Ishikawa (cell line): ENCODE measurements at regions not wholly inside any gene's neighbourhood (a gene's known extent, or its start where the extent isn't known, plus 50 kb on each side); places are given as distances from the start of the nearest gene placed in this dataset.

Experiments used
- CEBPB ChIP-seq: IDR thresholded peaks from 2 replicates; pipeline ENCODE4 v1.6.1; 2012
- CREB1 ChIP-seq: IDR thresholded peaks from 2 replicates; pipeline ENCODE4 v1.6.1; 2012; ENCODE audit warnings: low read depth
- EGR1 ChIP-seq: IDR thresholded peaks from 2 replicates; pipeline ENCODE4 v1.6.1; 2012
- EP300 ChIP-seq: IDR thresholded peaks from 2 replicates; pipeline ENCODE4 v1.6.1; 2012; ENCODE audit warnings: borderline replicate concordance
- FOXM1 ChIP-seq: IDR thresholded peaks from 2 replicates; pipeline ENCODE4 v1.6.1; 2012; ENCODE audit warnings: low read depth, borderline replicate concordance
- NFIC ChIP-seq: IDR thresholded peaks from 2 replicates; pipeline ENCODE4 v1.6.1; 2012
- RAD21 ChIP-seq: IDR thresholded peaks from 2 replicates; pipeline ENCODE4 v1.6.1; 2012; ENCODE audit warnings: low read depth
- TAF1 ChIP-seq: IDR thresholded peaks from 2 replicates; pipeline ENCODE4 v1.6.1; 2012; ENCODE audit warnings: low read depth, mild to moderate bottlenecking
- TCF12 ChIP-seq: IDR thresholded peaks from 2 replicates; pipeline ENCODE4 v1.6.1; 2012; ENCODE audit warnings: low read depth
- TEAD4 ChIP-seq: IDR thresholded peaks from 2 replicates; pipeline ENCODE4 v1.6.1; 2012
- USF1 ChIP-seq: IDR thresholded peaks from 2 replicates; pipeline ENCODE4 v1.6.1; 2012
- YY1 ChIP-seq: IDR thresholded peaks from 2 replicates; pipeline ENCODE4 v1.6.1; 2012; ENCODE audit warnings: low read depth
- ZBTB7A ChIP-seq: IDR thresholded peaks from 2 replicates; pipeline ENCODE4 v1.6.1; 2012; ENCODE audit warnings: low read depth
- TF ChIP-seq, protein P1 (sequence below): IDR thresholded peaks from 2 replicates; pipeline ENCODE4 v1.6.1; 2012
- TF ChIP-seq, protein P2 (sequence below): IDR thresholded peaks from 2 replicates; pipeline ENCODE4 v1.6.1; 2012; ENCODE audit warnings: low read depth, mild to moderate bottlenecking

- TF ChIP-seq, protein P1, sequence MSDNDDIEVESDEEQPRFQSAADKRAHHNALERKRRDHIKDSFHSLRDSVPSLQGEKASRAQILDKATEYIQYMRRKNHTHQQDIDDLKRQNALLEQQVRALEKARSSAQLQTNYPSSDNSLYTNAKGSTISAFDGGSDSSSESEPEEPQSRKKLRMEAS, result no peak
- TF ChIP-seq, protein P2, sequence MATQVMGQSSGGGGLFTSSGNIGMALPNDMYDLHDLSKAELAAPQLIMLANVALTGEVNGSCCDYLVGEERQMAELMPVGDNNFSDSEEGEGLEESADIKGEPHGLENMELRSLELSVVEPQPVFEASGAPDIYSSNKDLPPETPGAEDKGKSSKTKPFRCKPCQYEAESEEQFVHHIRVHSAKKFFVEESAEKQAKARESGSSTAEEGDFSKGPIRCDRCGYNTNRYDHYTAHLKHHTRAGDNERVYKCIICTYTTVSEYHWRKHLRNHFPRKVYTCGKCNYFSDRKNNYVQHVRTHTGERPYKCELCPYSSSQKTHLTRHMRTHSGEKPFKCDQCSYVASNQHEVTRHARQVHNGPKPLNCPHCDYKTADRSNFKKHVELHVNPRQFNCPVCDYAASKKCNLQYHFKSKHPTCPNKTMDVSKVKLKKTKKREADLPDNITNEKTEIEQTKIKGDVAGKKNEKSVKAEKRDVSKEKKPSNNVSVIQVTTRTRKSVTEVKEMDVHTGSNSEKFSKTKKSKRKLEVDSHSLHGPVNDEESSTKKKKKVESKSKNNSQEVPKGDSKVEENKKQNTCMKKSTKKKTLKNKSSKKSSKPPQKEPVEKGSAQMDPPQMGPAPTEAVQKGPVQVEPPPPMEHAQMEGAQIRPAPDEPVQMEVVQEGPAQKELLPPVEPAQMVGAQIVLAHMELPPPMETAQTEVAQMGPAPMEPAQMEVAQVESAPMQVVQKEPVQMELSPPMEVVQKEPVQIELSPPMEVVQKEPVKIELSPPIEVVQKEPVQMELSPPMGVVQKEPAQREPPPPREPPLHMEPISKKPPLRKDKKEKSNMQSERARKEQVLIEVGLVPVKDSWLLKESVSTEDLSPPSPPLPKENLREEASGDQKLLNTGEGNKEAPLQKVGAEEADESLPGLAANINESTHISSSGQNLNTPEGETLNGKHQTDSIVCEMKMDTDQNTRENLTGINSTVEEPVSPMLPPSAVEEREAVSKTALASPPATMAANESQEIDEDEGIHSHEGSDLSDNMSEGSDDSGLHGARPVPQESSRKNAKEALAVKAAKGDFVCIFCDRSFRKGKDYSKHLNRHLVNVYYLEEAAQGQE, result no peak
- TF ChIP-seq EP300, result no peak
- TF ChIP-seq CEBPB, result no peak
- no peak for TF ChIP-seq NFIC
- TF ChIP-seq RAD21, result no peak
- TF ChIP-seq USF1, result no peak
- TF ChIP-seq TCF12, result no peak
Observed at GRCh38 chr3:178059119-178059518, 477.1 kb upstream of the KCNMB2 start.

- TF ChIP-seq ZBTB7A (no peak), TAF1 (no peak), TEAD4 (no peak), YY1 (no peak), FOXM1 (no peak), NFIC (no peak), CREB1 (no peak), EP300 (no peak), EGR1 (no peak), TCF12 (no peak), CEBPB (no peak), RAD21 (no peak), USF1 (no peak)
- TF ChIP-seq, protein P1, result no peak
- TF ChIP-seq, protein P2, result no peak
Observed at GRCh38 chr3:178059836-178060235, 476.4 kb upstream of the KCNMB2 start.

GRCh38 chr3:178060407-178060806, 475.8 kb upstream of the KCNMB2 start:
- no peak for TF ChIP-seq TAF1
- no peak for TF ChIP-seq EP300
- no peak for TF ChIP-seq EGR1
- TF ChIP-seq USF1, result no peak
- no peak for TF ChIP-seq CREB1
- no peak for TF ChIP-seq TCF12
- TF ChIP-seq RAD21, result no peak
- TF ChIP-seq, protein P2, result no peak
- no peak for TF ChIP-seq NFIC
- TF ChIP-seq YY1, result no peak
- no peak for TF ChIP-seq TEAD4
- TF ChIP-seq FOXM1, result no peak
- TF ChIP-seq, protein P1, result no peak
- no peak for TF ChIP-seq ZBTB7A
- TF ChIP-seq CEBPB, result no peak

DNA sequence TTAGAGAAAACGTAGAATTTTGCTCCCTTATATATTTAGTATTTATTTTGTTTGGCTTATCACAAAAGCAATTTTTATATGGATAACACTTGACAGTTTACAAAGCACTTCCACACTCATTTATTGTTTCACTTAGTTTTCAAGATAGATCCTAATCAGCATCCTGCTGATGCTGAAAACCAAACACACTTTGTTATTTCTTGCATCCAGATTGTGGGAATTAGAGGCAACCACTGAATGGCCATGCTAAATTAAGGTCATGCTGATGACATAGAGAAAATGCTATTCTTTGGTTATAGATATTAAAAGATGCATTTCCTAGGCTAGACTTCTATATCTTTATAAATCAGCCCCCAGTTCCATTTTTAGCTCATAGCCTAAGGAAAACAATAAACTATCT, 474.1 kb upstream of the KCNMB2 start:
- TF ChIP-seq EGR1 (no peak), CREB1 (no peak)

DNA sequence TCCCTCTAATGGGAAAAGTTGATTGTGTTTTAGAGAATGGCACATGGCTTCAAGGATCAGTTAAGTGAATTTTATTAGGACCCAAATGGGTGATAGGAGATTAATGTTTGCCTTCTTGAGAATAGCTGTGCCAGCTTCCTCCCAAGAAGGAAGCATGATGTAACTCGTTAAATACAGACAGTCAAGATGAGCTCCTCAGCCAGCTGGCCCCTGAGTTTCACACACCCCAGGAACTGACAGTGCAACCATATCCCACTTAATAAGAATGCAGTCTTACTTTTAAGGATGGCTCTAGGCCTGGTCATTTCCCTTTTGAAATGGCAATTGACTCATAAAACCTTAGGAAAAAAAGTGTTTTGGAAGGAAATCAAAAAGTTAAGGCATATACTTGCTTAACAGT, 472.8 kb upstream of the KCNMB2 start:
- TF ChIP-seq CEBPB (no peak), TEAD4 (no peak), USF1 (no peak), YY1 (no peak), NFIC (no peak), TAF1 (no peak), TCF12 (no peak), EGR1 (no peak), CREB1 (no peak), ZBTB7A (no peak), EP300 (no peak), FOXM1 (no peak), RAD21 (no peak)
- TF ChIP-seq, protein P1, result no peak
- TF ChIP-seq, protein P2, result no peak
